ENCODE measurements at regions not wholly inside any gene's neighbourhood (a gene's known extent, or its start where the extent isn't known, plus 50 kb on each side); places are given as distances from the start of the nearest gene placed in this dataset.

DNA sequence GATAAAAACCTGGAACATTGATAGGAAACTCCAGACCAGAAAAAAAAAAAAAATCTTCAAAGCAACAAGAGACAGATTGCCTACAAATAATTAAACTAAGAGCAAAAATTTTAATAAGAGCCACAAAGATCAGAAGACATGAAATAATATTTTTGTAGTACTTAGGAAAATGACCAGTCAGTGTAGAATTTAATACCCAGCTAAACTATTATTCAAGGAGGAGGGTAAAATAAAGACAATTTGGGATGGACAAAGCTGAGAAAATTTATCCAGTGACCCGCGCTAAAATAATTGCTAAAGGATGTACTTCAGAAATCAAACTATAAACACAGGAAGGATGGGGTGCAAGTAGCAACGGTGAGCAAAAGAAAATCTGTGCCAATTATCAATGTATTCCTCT lies 133.2 kb downstream of the AQP9 start:
- DNase-seq = no peak

DNA sequence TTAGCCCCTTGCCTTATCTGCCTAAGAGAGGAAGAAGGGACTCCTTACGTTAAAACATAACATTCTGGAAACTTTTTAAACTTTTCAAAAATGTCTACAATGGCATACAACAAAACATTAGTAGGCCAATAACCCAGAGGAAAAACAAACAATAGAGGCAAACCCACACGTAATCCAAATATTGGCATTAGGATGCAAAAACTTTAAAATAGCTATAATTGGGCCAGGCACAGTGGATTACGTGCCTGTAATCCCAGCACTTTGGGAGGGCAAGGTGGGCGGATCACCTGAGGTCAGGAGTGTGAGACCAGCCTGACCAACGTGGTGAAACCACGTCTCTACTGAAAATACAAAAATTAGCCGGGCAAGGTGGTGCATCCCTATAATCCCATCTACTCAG lies 134.9 kb downstream of the AQP9 start:
- no peak for DNase-seq

DNA sequence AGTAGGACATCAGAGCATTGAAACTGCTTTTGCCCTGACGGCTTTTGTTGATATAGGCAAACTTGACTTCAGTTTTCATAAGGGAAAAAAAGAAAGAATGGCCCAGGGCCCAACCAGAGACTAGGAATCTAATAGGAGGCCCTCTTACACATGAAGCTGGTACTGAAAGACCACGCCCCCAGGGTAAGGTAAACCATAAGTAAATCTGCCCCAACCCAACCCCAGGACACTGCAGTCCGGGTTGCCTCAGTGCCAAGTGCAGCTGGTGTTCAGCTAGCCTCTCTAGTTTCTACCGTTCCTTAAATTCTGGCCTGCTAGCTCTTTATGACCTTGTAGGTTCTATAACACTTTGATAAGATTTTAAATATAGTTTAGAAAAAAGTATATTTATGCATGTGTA lies 136.7 kb downstream of the AQP9 start:
- DNase-seq = no peak

DNA sequence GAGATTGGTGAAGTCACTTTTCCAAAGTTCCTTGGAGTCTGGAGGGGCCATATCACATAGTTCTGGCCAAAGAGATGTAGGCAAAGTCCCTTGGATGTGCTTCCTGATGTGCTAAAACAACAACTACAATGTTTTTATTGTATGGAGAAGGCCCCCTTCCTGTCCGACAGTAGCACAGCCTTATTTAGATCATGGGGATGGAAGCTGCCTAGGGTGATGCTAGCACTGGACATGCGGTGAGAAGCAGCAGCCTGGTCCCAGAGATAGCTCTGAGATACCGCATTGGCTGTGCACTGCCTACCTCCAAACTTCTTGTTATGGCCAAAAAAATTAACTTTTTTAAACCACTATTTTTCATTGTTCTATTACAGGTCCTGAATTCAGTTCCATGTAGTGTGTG lies 137.6 kb downstream of the AQP9 start:
- DNase-seq = no peak

DNA sequence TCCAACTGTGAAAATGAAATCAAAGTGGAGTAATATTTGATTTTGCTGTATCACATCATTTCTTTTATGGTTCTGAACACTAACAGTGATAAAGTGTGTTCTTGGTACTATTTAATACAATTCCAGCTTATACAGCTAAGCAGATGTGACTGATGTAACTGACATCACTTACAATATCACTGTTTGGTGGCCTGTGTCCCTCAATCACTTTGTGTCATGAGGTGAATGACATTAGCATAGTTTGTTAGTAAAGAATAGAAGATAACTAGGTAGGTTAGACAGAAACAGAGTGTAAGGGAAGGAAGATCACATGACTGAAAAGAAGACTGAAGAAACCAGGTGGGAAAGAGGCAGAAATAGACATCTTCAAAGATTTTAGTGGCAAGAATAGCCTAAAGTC lies 138.7 kb downstream of the AQP9 start:
- no peak for DNase-seq

DNA sequence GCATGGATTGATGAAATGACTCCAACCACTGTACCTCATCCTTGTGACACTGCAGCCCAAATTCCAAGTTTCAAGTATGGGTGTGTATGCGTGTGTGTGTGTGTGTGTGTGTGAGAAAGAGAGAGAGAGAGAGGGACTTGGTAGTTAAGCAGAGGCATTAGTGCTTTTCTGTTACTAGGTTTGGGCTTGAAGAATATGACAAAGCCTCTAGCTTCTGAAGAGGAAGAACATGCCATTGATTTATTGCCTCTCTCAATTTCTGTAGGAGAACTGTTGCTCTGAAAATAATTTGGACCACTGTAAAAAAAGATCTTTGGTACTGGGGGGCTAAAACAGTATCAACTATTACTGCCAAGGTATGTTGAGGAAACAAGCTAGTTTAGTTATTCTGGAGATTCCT lies 139.2 kb downstream of the AQP9 start:
- DNase-seq = no peak

DNA sequence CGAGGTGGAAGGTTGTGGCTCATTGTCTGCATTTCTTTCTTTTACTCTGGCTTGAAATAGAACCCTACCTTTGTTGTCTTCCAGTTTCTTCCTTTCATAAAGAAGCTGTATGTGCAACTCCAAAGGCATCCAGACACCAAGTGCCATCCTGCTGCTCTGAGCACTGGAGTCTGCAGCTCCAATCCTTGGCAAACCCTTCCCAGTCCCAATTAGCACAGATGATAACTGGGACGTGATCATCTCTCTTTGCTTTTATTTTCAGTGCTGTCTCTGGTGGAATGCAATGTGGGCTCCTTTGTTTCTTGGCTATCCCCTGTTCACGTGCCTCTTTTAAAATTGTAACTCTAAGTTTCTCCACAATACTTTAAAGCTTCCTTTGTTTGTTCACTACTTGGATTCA lies 140.9 kb downstream of the AQP9 start:
- no peak for DNase-seq

DNA sequence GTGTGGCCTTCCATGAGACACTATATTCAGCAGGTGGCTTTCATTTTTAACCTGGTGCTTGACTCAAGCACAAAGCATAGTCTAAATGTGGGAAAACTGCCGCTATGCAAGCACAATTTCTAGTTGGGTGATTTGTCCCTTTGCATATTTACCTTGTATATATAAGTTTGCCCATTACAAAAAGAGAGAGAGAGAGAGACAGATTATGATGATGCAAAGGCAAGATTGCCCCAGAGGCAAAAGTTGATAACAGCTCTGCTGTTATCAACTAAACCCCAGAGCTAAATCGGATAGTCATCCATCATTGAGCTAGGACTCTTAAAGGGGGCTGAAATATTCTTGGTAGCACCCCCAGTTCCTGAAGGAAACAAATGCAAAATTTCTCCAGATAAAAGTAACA lies 141.5 kb downstream of the AQP9 start:
- DNase-seq = no peak

DNA sequence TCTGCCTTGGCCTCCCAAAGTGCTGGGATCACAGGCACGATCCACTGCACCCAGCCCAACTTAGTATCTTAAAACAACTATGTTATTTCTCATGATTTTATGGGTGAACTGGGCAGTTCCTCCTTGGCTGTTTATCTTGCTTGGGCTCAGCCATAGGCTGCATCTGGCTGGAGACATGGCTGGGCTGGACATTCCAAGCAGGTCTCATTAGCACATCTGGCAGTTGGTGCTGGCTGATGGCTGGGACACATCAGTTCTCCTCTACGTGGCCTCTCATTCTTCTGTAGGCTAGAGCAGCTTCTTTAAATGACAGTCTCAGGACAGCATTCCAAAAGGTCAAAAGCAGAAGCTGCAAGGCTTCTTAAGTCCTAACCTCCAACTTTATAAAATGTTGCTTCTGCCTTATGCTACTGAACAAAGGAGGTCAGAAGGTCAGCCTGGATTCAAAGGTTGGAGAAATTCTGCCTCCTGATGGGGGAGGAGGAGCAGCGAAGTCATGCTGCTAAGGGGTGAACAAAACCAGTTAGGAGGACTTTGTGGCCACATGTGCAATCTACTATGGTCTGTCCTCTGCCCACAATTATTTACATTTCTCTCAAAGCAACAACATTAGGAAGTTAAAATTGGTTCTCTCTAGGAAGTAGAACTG lies 144.0 kb downstream of the AQP9 start:
- DNase-seq = no peak

DNA sequence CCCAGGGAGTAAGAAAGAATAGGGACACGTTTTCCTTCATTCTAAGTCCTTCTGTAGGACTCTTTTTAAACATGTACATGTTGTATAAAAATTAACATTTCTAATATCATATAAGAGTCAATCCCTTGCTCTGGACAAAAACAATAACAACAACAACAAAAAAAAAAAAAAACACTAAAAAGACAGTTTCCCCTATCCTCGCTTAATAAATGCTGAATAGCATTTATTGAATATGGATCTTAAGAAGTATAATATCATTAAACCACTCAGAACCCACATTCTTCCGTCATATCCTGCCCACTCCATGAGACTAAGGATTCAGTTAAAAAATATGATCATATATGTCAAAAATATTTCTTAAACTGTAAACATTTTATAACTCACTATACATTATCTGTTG lies 145.1 kb downstream of the AQP9 start:
- DNase-seq = no peak

DNA sequence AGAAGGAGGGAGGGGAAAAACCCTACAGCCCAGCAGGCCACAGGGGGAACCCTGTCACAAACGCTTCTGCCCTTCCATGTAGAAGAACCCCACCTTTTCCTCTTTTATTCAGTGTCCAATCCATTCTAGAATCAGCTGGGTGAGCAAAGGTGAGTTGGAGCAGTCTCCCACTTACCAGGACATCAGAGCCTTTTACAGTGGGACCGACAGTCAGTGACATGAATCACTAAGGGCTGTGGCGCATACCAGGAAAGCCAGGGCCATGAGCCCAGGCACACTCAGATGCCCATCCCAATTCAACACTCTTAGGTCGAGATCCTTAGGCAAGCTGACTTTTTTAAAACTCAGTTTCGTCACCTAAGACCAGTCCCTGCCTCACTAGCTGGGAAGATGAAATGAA lies 146.1 kb downstream of the AQP9 start:
- DNase-seq = no peak

DNA sequence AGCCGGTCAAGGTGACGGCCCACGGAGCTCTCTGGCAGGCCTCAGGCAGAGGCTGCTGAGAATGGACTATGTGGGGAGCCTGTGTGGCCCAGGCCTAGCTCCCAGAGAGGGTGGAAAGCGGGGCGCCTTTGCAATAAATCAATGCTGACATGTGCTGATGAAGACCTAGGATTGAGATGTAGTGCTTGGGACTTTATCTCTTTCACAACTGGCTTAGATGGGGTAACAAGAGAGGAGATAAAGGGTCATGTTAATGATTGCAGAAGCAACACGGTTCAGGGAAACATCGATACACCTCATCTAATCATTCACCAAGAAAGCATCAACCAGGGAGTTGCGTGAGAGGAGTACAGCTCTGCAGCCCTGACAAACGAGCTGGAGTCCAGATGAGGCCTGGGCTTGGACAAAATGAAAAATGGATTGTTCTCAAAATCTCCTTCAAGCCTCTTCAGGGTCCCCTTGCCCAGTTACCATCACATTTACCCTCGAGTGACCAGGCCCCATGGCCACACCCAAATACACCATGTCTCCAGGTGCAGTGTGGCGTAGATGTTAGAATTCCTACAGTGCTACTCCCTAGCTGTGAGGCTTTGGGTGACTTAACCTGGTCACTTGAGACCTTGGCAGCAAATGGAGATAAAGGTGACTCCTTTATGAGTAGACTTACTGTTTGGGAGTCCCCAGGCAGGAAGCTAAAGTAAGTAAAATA lies 146.4 kb upstream of the LIPC start:
- DNase-seq = no peak

DNA sequence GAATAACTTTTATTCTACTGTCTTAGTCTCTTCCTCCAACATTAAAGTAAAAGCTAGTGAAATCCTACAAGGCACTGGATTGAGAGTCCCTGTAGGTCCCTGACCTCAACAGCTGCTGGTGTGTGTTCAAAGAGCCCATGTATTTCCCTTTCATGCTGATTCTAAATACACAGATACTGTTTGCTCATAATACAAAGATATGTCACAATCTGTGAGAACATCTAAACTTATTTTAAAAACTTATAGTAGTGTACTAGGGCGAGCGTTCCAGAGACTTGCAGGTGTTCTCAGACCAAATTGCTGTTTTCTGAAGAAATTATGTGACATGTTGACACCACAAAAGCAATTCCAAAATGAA lies 145.9 kb upstream of the LIPC start:
- no peak for DNase-seq

DNA sequence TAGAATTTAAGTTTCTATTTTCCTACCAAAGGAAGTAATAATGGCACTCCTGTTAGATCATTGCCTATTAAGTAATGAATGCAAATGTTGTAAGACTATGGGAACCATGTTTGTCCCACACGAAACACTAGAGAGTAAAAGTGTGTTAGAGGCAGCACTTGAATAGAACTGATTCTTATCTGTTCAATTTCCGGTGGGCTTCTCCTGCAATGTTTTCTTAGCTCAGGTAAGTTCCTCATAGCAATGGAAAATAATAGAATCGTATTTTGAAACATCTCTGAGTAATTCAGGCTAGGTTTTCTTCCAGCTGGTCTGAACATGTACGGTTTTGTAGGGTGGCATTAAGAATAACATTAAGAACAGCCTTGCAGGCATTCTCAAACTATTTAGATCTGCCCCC lies 145.3 kb upstream of the LIPC start:
- DNase-seq = no peak

DNA sequence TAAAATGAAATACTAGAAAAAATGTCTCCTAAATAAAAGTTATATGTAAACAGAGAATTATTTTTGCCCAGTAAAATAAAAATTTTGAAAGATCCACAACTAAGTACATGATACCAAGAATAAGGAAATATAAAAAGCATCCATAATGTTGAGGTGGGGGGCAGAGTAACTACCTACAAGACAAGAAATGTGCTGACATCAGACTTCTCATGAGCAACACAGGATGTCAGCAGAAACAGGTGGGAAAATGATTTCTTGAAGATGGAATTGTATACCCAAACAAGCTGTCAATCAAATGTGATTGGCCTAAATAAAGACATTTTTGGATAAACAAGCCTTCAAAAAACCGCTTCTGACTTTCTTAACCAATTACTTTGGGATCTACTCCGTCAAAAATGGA lies 143.9 kb upstream of the LIPC start:
- no peak for DNase-seq

DNA sequence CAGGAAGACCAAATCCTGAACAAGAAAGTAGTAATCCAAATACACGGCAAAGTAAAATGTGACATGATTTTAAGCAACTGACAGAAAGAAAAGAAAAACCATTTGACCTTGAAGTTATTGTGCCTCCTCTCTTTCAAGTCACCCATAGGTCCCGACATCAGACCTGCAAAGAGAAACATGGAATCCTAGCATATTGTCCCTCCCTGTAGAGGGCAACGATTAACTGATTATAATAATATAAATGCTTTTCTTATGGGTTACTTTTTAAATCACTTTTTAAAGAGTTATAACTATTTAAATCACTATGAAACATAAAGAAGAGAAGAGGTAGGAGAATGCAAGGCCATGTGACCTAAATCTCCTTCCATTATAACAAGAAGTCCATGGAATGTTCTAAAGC lies 143.2 kb upstream of the LIPC start:
- DNase-seq = no peak

DNA sequence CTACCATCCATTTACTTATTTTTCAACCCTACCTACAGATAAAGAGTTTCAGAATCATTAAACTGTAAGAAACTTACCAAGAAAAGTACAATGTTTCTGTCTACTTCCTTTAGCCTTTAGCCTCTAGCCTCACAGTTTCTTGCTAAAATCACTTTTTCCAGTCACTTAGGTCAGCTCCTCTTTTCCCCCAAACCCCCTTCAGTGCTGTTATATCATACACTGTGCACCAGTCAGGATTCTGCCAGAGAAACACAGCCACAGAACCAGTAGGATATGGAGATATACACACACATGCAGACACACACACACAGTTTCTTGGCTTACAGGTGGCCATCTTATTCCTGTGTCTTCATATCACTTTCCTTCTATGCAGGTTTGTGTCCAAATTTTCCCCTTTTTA lies 139.9 kb upstream of the LIPC start:
- no peak for DNase-seq

DNA sequence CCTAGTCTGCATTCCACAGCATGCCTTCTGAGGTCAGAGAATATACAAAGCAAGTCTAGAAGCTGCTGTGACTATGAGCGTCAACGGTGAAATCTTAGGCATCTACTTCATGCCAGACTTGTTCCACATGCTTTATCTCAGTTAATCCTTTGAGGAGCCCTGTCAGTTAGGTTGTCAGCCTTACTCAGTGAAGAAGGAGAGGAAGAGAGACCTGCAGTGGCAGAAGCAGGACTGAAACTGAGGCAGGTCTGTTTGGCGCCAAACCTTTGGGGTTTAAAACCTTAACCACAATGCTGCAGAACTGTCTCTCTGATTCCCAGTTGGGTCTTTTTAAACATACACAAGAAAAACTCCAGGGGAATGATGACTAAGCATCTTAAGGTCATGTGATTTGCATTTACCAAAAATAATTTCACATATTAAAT lies 139.0 kb upstream of the LIPC start:
- no peak for DNase-seq

DNA sequence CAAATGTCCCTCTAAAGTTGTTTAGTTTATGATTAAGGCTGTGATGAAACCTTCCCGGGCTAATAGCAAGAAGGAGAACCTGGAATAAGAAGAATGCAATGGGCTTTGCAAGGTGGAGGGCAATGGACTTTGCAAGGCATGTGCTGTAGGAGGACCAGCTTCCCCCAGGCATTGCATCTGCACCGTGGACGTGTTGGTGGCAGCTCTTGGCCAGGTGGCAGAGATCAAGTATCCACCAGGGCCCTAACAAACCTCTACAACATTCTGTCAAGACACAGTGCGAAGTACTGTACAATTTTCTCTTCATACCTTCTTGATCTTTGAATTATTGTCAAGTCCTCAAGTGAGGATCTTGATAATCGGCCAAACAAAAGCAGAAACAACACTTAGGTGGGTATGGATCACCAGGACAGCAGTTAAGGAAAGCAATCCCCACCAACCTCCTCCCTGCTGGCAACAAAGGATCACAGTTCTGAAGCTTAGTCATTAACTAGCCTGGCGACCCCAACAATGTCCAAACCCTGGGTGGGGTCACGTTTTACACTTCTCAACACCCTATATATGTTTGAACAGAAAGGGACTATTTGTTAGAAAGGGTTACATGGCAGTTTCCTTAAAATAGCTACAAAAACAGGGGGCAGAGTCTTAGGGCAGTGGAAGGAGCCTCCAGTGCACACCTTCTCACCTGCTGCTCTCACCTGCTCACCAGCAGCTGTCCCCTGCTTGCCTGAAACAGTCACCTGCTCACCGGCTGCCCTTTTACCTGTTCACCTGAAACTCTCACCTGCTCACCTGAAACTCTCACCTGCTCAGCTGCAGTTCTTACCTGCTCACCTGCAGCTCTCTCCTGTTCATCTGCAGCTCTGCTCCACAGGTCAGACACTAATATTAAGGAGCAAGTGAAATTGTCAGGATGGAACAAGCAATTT lies 137.9 kb upstream of the LIPC start:
- DNase-seq = no peak

DNA sequence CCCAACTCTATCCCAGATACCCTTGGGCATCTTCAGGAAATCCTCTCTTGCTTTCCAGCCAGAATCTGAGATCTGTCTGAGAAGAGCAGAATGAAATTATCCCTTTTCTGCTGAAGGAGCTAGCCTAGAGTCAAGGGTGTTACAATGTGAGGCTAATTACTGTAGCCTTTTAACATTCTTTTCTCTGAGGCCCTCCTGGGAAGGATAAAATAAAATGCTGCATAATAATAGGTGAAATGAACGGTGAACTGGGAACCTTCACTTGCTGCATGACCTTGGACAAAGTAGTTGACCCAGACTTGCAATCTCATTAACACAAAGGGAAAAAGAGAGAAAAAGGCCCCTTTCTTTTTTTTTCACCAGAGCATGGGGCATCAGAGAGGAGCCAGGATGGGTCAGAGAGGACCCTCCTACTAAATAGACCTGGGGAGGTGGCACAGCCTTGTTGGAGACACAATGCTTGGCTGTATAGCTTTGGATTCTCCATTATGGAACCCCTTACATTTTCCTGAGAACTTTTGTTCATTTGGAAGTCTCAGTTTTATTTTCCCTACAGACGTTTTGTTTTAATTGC lies 137.0 kb upstream of the LIPC start:
- no peak for DNase-seq

DNA sequence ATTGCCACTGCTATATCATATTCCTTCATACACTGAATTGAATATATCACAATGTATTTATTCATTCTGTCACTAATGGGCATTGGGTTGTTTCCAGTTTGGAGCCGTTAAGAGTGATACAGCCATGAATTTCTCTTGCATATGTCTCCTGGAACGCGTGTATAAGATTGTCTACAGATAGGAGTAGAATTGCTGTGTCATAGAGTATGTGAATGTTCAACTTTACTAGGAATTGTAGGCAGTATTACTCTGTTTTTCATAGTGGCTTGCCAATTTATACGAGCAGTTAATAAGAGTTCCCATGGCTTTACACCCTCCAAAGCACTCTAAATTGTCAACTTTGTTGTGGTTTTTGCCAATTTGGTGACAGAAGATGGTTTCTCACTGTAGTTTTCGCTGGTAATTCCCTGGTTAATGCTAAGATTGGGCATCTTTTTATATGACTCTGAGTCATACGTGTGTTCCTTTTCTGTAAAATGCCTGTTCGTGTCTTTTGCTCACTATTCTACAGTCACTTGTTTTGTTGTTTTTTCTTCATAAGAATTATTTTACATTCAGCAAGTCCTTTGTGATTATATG lies 136.1 kb upstream of the LIPC start:
- DNase-seq = no peak

DNA sequence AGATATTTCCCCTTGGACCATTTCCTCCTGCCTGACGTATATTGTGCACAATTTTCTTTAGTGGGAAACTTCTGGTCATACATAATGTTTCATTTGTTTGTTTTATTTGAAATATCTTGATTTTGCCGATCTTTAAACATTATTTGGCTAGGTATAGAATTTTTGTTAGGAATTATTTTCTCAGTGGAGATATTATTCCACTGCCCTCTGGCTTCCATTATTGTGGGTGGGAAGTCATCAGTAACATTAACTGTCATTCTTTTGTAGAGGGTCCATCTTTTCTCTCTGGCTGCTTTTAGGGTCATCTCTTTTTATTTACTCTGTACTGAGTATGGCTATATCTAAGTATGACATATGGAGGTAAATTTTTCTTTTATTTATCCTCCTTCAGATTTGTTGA lies 135.5 kb upstream of the LIPC start:
- DNase-seq = no peak

DNA sequence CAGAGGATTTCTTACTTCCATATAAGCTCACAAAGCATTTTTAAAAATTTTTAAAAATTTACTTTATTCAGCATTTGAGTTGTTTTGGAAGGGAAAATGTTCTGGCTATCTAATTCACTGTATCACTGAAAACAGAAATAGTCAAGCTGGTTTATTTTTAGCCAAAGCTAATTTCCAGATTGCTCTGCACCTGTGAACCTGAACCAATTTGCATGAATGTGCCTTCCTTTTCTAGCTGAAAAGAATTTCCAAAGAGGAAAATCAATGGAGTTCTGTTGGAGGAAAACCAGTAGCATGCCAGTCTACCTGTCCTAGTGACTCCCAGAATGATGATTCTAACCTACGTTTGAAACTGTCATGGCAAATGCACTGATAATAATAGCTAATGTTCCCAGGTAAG lies 134.2 kb upstream of the LIPC start:
- no peak for DNase-seq
